ENCODE measurements at regions not wholly inside any gene's neighbourhood (a gene's known extent, or its start where the extent isn't known, plus 50 kb on each side); places are given as distances from the start of the nearest gene placed in this dataset.
"Not testable (repeated sequence)": the region's sequence is repeated elsewhere in the genome, so short reads cannot be mapped to it uniquely, and the experiment has no call there.

GRCh38 chr18:14964002-14964401 is 216.0 kb downstream of the ANKRD30B start:
- TF ChIP-seq ELF4 (CRISPR knock-in tag; IDR thresholded peaks at IDR 0.05; ENCODE audit: low read depth): no peak
- TF ChIP-seq SOX15 (CRISPR knock-in tag; IDR thresholded peaks at IDR 0.05): no peak
- no peak for TF ChIP-seq SP1 (CRISPR knock-in tag; conservative IDR thresholded peaks at IDR 0.05)
- TF ChIP-seq MYBL2 (CRISPR knock-in tag; IDR thresholded peaks at IDR 0.05): no peak
- TF ChIP-seq IRF2 (CRISPR knock-in tag; IDR thresholded peaks at IDR 0.05; ENCODE audit: borderline replicate concordance, low read depth): no peak
- no peak for TF ChIP-seq FOXJ3 (CRISPR knock-in tag; IDR thresholded peaks at IDR 0.05; ENCODE audit: borderline replicate concordance)
- TF ChIP-seq USF2 (CRISPR knock-in tag; IDR thresholded peaks at IDR 0.05): no peak
- TF ChIP-seq CTCF (IDR thresholded peaks at IDR 0.05): no peak
- no peak for TF ChIP-seq ZNF317 (CRISPR knock-in tag; IDR thresholded peaks at IDR 0.05; ENCODE audit: borderline replicate concordance, low read depth)
- TF ChIP-seq ZMAT4 (CRISPR knock-in tag; IDR thresholded peaks at IDR 0.05): no peak
- TF ChIP-seq ETV6 (CRISPR knock-in tag; IDR thresholded peaks at IDR 0.05): no peak
- no peak for TF ChIP-seq ZNF396 (CRISPR knock-in tag; IDR thresholded peaks at IDR 0.05; ENCODE audit: borderline replicate concordance)
- TF ChIP-seq ZBTB21 (CRISPR knock-in tag; IDR thresholded peaks at IDR 0.05; ENCODE audit: borderline replicate concordance): no peak
- ATAC-seq: no peak
- H3K36me3 Mint-ChIP-seq: peaks cover 44% of the 10 kb centered on the region
- H3K27ac Mint-ChIP-seq: no peak overlapping the region
- ChIA-PET POLR2A (no interaction called here), CTCF (no interaction called here)
- no peaks in the 10 kb centered on the region for H3K4me1 Mint-ChIP-seq
- peaks cover 42% of the 10 kb centered on the region for H3K9me3 Mint-ChIP-seq
- H3K27me3 Mint-ChIP-seq (ENCODE audit: low read depth): peaks cover 8% of the 10 kb centered on the region
- no peak overlapping the region for H3K4me3 Mint-ChIP-seq
- DNase-seq (ENCODE audit: low spot score): no peak

- DNase-seq (ENCODE audit: low spot score) (no peak), ATAC-seq (no peak)
- H3K4me3 Mint-ChIP-seq: no peak overlapping the region
- peaks cover 42% of the 10 kb centered on the region for H3K9me3 Mint-ChIP-seq
- no peaks in the 10 kb centered on the region for H3K4me1 Mint-ChIP-seq
- no peak overlapping the region for H3K27ac Mint-ChIP-seq
- peaks cover 45% of the 10 kb centered on the region for H3K36me3 Mint-ChIP-seq
- no peak for TF ChIP-seq ARID4B (CRISPR knock-in tag; IDR thresholded peaks at IDR 0.05; ENCODE audit: borderline replicate concordance)
- no peak for TF ChIP-seq SMAD4 (CRISPR knock-in tag; IDR thresholded peaks at IDR 0.05)
- ChIA-PET POLR2A (no interaction called here), CTCF (no interaction called here)
- peaks cover 8% of the 10 kb centered on the region for H3K27me3 Mint-ChIP-seq (ENCODE audit: low read depth)
Observed at GRCh38 chr18:14964406-14964805, 216.4 kb downstream of the ANKRD30B start.

- H3K27me3 Mint-ChIP-seq (ENCODE audit: low read depth); H3K27ac Mint-ChIP-seq; DNase-seq (ENCODE audit: low spot score); POLR2A ChIA-PET; ATAC-seq; H3K4me1 Mint-ChIP-seq; CTCF ChIA-PET; H3K4me3 Mint-ChIP-seq: not testable (repeated sequence)
- H3K36me3 Mint-ChIP-seq: peaks cover 43% of the 10 kb centered on the region
- peaks cover 41% of the 10 kb centered on the region for H3K9me3 Mint-ChIP-seq
Observed at GRCh38 chr18:14964976-14965375, 217.0 kb downstream of the ANKRD30B start.

All from WTC11 (cell line).